HTR-8/SVneo (cell line): ENCODE measurements at regions not wholly inside any gene's neighbourhood (a gene's known extent, or its start where the extent isn't known, plus 50 kb on each side); places are given as distances from the start of the nearest gene placed in this dataset.
"Not testable (repeated sequence)": the region's sequence is repeated elsewhere in the genome, so short reads cannot be mapped to it uniquely, and the experiment has no call there.

Experiments used
- DNase-seq: peaks from one replicate; pipeline ENCODE4 v3.0.0; 2011; ENCODE audit warnings: low spot score, mixed read lengths; ENCODE audit not compliant: insufficient read length
- FAIRE-seq: peaks from 2 replicates; lab custom pipeline; 2011; peaks lifted over from hg19 to GRCh38; lab: Jason Lieb, UNC

- no peak for DNase-seq
- FAIRE-seq, result no peak
These were observed 159.8 kb downstream of the NRN1 start for GRCh38 chr6:5846889-5847288.

GRCh38 chr6:5846335-5846734 lies 160.4 kb downstream of the NRN1 start:
- no peak for DNase-seq
- no peak for FAIRE-seq

GRCh38 chr6:5843078-5843477 lies 163.6 kb downstream of the NRN1 start:
- DNase-seq, result no peak
- FAIRE-seq, result no peak

GRCh38 chr6:5840734-5841390 lies 165.9 kb downstream of the NRN1 start:
- FAIRE-seq (no peak), DNase-seq (no peak)

- no peak for DNase-seq
- FAIRE-seq, result peak; percentile 33
These were observed 167.9 kb downstream of the NRN1 start for GRCh38 chr6:5838656-5839396.

GRCh38 chr6:5837323-5837722 lies 169.4 kb downstream of the NRN1 start:
- DNase-seq (no peak), FAIRE-seq (no peak)

- not testable (repeated sequence) for DNase-seq, FAIRE-seq
These were observed 170.1 kb downstream of the NRN1 start for GRCh38 chr6:5836597-5836996.

GRCh38 chr6:5833120-5833519 lies 173.6 kb downstream of the NRN1 start:
- no peak for DNase-seq
- FAIRE-seq, result no peak

GRCh38 chr6:5832668-5833067 lies 174.1 kb downstream of the NRN1 start:
- DNase-seq, result no peak
- no peak for FAIRE-seq

GRCh38 chr6:5831219-5831862 lies 175.4 kb downstream of the NRN1 start:
- FAIRE-seq, DNase-seq: not testable (repeated sequence)

GRCh38 chr6:5828296-5828695 lies 178.4 kb downstream of the NRN1 start:
- no peak for DNase-seq
- no peak for FAIRE-seq

GRCh38 chr6:5827056-5827904 lies 179.4 kb downstream of the NRN1 start:
- FAIRE-seq (no peak), DNase-seq (no peak)

GRCh38 chr6:5824382-5824983 lies 182.2 kb downstream of the NRN1 start:
- FAIRE-seq, DNase-seq: not testable (repeated sequence)
